HCT116 (cell line): ENCODE measurements at regions not wholly inside any gene's neighbourhood (a gene's known extent, or its start where the extent isn't known, plus 50 kb on each side); places are given as distances from the start of the nearest gene placed in this dataset.

Experiments
- ATAC-seq: fragments of 200-7000 bp; cut with Tn5 transposase; 2 replicates; pipeline ENCODE4 v1.9.1; 2020; ENCODE audit warnings: mild to moderate bottlenecking, moderate library complexity
- BruUV-seq: library from RNA; stranded (reverse); fragments of 400-500 nt; replicated peaks from 2 replicates; lab custom pipeline; 2021; lab: Mats Ljungman, UMichigan
- CTCF ChIA-PET: fragments of 300-600 bp; sonication (Branson Sonifier 250); formaldehyde crosslinking; loops from one replicate; lab custom pipeline; 2021; ENCODE audit warnings: antibody characterized with exemption; lab: Charles Lee
- POLR2A ChIA-PET: fragments of 300-600, 350-600 bp; sonication (Branson Sonifier 250); formaldehyde crosslinking; loops from one replicate; lab custom pipeline; 2021; ENCODE audit warnings: antibody characterized with exemption; lab: Charles Lee
- RAD21 ChIA-PET, 2 experiments: fragments of 300-600 bp; sonication (Branson Sonifier 250); formaldehyde crosslinking; loops; one replicate each; lab custom pipeline; 2023; ENCODE audit warnings: low total read pairs in 2 of 2; ENCODE audit not compliant: uncharacterized antibody in 2 of 2, unreplicated experiment in 2 of 2, low non-redundant PET in 1 of 2; lab: Charles Lee
- DNase-seq: peaks from one replicate; pipeline ENCODE4 v3.0.0-alpha.2; 2010; ENCODE audit warnings: low read depth, low spot score
- H2AFZ ChIP-seq: fragments of 200-600 bp; shearing (Covaris generic), sonication (generic); 2 replicates; pipeline ENCODE4 v1.6.1; 2017; ENCODE audit warnings: low read depth, mixed run types, mixed read lengths, antibody characterized with exemption, low read length; ENCODE audit not compliant: poor library complexity, severe bottlenecking
- H3K27ac ChIP-seq: 2 replicates; pipeline ENCODE4 v1.5.1; 2012; ENCODE audit warnings: low read depth, low read length
- H3K27me3 ChIP-seq: fragments of 200-600 bp; sonication (generic); 2 replicates; pipeline ENCODE4 v1.6.1; 2016; ENCODE audit warnings: mixed run types, low read length, mixed read lengths; ENCODE audit not compliant: insufficient read depth
- H3K36me3 ChIP-seq, 2 experiments: fragments of 200-500 bp in 1 of 2; fragments of 200-600 bp in 1 of 2; sonication (Bioruptor generic) in 1 of 2; sonication (generic) in 1 of 2; 2 replicates each; pipeline versions ENCODE4 v1.5.1 to v1.6.1; 2014 to 2016; ENCODE audit warnings: low read length in 2 of 2, inconsistent platforms in 1 of 2, mixed read lengths in 1 of 2, mixed run types in 1 of 2; ENCODE audit not compliant: insufficient read depth in 2 of 2, control insufficient read depth in 1 of 2
- H3K4me1 ChIP-seq, 2 experiments: fragments of 200-600 bp in 1 of 2; sonication (generic) in 1 of 2; 2 replicates each; pipeline versions ENCODE4 v1.5.1 to v1.6.1; 2012 to 2017; ENCODE audit warnings: low read length in 2 of 2, inconsistent platforms in 1 of 2, mild to moderate bottlenecking in 1 of 2, mixed read lengths in 1 of 2, mixed run types in 1 of 2, moderate library complexity in 1 of 2; ENCODE audit not compliant: insufficient read depth in 2 of 2, control insufficient read depth in 1 of 2
- H3K4me2 ChIP-seq: fragments of 200-600 bp; sonication (generic); 2 replicates; pipeline ENCODE4 v1.6.1; 2017; ENCODE audit warnings: mixed run types, low read length, mixed read lengths
- H3K4me3 ChIP-seq, 2 experiments: fragments of 200-600 bp in 1 of 2; sonication (generic) in 1 of 2; replicated peaks in 1 of 2; 2 replicates each; pipeline ENCODE4 v1.5.1; 2011 to 2016; ENCODE audit warnings: low read length in 2 of 2, control low read depth in 1 of 2, low read depth in 1 of 2, mild to moderate bottlenecking in 1 of 2, mixed read lengths in 1 of 2, mixed run types in 1 of 2
- H3K79me2 ChIP-seq: fragments of 200-600 bp; sonication (generic); 2 replicates; pipeline ENCODE4 v1.6.1; 2017; ENCODE audit warnings: mild to moderate bottlenecking, mixed run types, low read length, moderate library complexity, mixed read lengths; ENCODE audit not compliant: insufficient read depth
- H3K9ac ChIP-seq: fragments of 200-600 bp; sonication (generic); 2 replicates; pipeline ENCODE4 v1.6.1; 2016; ENCODE audit warnings: low read length, mixed read lengths
- H3K9me2 ChIP-seq: fragments of 200-600 bp; sonication (generic), shearing (Covaris generic); 2 replicates; pipeline ENCODE4 v1.6.1; 2017; ENCODE audit warnings: mixed run types, mild to moderate bottlenecking, moderate library complexity; ENCODE audit not compliant: insufficient read depth
- H3K9me3 ChIP-seq, 2 experiments: fragments of 200-500 bp in 1 of 2; fragments of 200-600 bp in 1 of 2; sonication (Bioruptor generic) in 1 of 2; sonication (generic) in 1 of 2; 2 replicates each; pipeline ENCODE4 v1.6.1; 2014 to 2017; ENCODE audit warnings: low read length in 2 of 2, mixed read lengths in 2 of 2, inconsistent platforms in 1 of 2, low read depth in 1 of 2, mild to moderate bottlenecking in 1 of 2, mixed run types in 1 of 2, moderate library complexity in 1 of 2; ENCODE audit not compliant: control insufficient read depth in 1 of 2, insufficient read depth in 1 of 2
- H4K20me1 ChIP-seq: fragments of 200-600 bp; sonication (generic), shearing (Covaris generic); 2 replicates; pipeline ENCODE4 v1.6.1; 2017; ENCODE audit warnings: mixed run types, mild to moderate bottlenecking, moderate library complexity; ENCODE audit not compliant: insufficient read depth
- ATF3 ChIP-seq: IDR thresholded peaks from 2 replicates; pipeline ENCODE4 v1.6.1; 2012
- CBX3 ChIP-seq: IDR thresholded peaks from 2 replicates; pipeline ENCODE4 v1.6.1; 2012; ENCODE audit warnings: low read depth
- CEBPB ChIP-seq: IDR thresholded peaks from 2 replicates; pipeline ENCODE4 v1.6.1; 2012; ENCODE audit warnings: low read depth
- FOSL1 ChIP-seq: IDR thresholded peaks from 2 replicates; pipeline ENCODE4 v1.6.1; 2012; ENCODE audit warnings: low read depth
- JUND ChIP-seq: IDR thresholded peaks from 2 replicates; pipeline ENCODE4 v1.6.1; 2012
- MAX ChIP-seq: IDR thresholded peaks from 2 replicates; pipeline ENCODE4 v1.6.1; 2012
- POLR2AphosphoS5 ChIP-seq: IDR thresholded peaks from 2 replicates; pipeline ENCODE4 v1.6.1; 2011; ENCODE audit warnings: mild to moderate bottlenecking, low read depth, low read length, moderate library complexity
- SIN3A ChIP-seq: IDR thresholded peaks from 2 replicates; pipeline ENCODE4 v1.6.1; 2012; ENCODE audit warnings: low read depth
- ZBTB33 ChIP-seq: IDR thresholded peaks from 2 replicates; pipeline ENCODE4 v1.6.1; 2011; ENCODE audit warnings: mild to moderate bottlenecking, low read length, moderate library complexity; ENCODE audit not compliant: insufficient replicate concordance; ENCODE audit errors: extremely low read depth
- intact Hi-C: fragments of 100-400 bp; cut with micrococcal nuclease; formaldehyde crosslinking; loops from 2 replicates; pipeline ENCODE4 v1.10.0; 2022

- ChIA-PET POLR2A (no interaction called here), RAD21 (no interaction called here), CTCF (no interaction called here)
- TF ChIP-seq CEBPB (peak; percentile 58), POLR2AphosphoS5 (no peak), CBX3 (0 out of 2 replicates have a peak, but pooled peaks have one; percentile 39), FOSL1 (0 out of 2 replicates have a peak, but pooled peaks have one; percentile 14)
- BruUV-seq = no TSS peak
- Histone ChIP-seq H3K27ac (no peak overlapping the region), H2AFZ (no peak overlapping the region), H3K79me2 (no peaks in the 10 kb centered on the region), H3K9me3 (no peaks in the 10 kb centered on the region), H3K9me2 (no peaks in the 10 kb centered on the region), H4K20me1 (no peaks in the 10 kb centered on the region), H3K27me3 (no peaks in the 10 kb centered on the region), H3K4me2 (no peak overlapping the region), H3K36me3 (no peaks in the 10 kb centered on the region), H3K4me1 (no peaks in the 10 kb centered on the region), H3K4me3 (no peak overlapping the region), H3K9ac (no peak overlapping the region)
- DNase-seq (no peak), ATAC-seq (no peak)
- intact Hi-C loops = no loop called here
Measured at GRCh38 chr1:221429264-221429663, 312.6 kb downstream of the DUSP10 start.

- no peak overlapping the region for H3K4me2 ChIP-seq
- ATAC-seq = no peak
- no peaks in the 10 kb centered on the region for H3K9me3 ChIP-seq
- no peaks in the 10 kb centered on the region for H3K79me2 ChIP-seq
- TF ChIP-seq ZBTB33 (no peak), ATF3 (no peak), MAX (no peak), POLR2AphosphoS5 (no peak), SIN3A (no peak), JUND (no peak)
- BruUV-seq = no TSS peak
- ChIA-PET POLR2A (no interaction called here), CTCF (interaction anchor here (1.5 kb wide), 1 partner anchor 167 kb away, joined by 6 read pairs; no protein-coding TSS in a partner anchor), RAD21 (no interaction called here)
- no peak overlapping the region for H2AFZ ChIP-seq
- H3K27ac ChIP-seq = no peak overlapping the region
- intact Hi-C loops = loop anchor here (10.0 kb wide), 1 partner anchor 526 kb away; no protein-coding TSS in a partner anchor
- H3K4me3 ChIP-seq = no peak overlapping the region
- H4K20me1 ChIP-seq = no peaks in the 10 kb centered on the region
- H3K36me3 ChIP-seq = no peaks in the 10 kb centered on the region
- no peaks in the 10 kb centered on the region for H3K9me2 ChIP-seq
- no peak overlapping the region for H3K9ac ChIP-seq
- no peak for DNase-seq
- no peaks in the 10 kb centered on the region for H3K27me3 ChIP-seq
- peaks cover 0 to 5% of the 10 kb centered on the region in 2 experiments; a peak in 1 of 4 replicates for H3K4me1 ChIP-seq
Measured at GRCh38 chr1:221430152-221430960, 311.5 kb downstream of the DUSP10 start.
